GM18505 (cell line): ENCODE measurements at regions not wholly inside any gene's neighbourhood (a gene's known extent, or its start where the extent isn't known, plus 50 kb on each side); places are given as distances from the start of the nearest gene placed in this dataset.
"Not testable (repeated sequence)": the region's sequence is repeated elsewhere in the genome, so short reads cannot be mapped to it uniquely, and the experiment has no call there.

ENCODE experiments used
- ATAC-seq: cut with Tn5 transposase; IDR thresholded peaks from one replicate; pipeline ENCODE4 v1.9.1; 2021; ENCODE audit not compliant: unreplicated experiment
- POLR2A ChIP-seq: IDR thresholded peaks from 4 replicates; pipeline ENCODE4 v1.6.1; 2011; ENCODE audit warnings: borderline replicate concordance; ENCODE audit not compliant: insufficient read depth, insufficient read length; ENCODE audit errors: extremely low read depth

- not testable (repeated sequence) for ATAC-seq
These were observed 52.5 kb downstream of the KIAA0408 start for GRCh38 chr6:127406722-127407121.

- TF ChIP-seq POLR2A = no peak
- ATAC-seq = no peak
These were observed 53.1 kb downstream of the KIAA0408 start for GRCh38 chr6:127406122-127406521.

- ATAC-seq = no peak
- no peak for TF ChIP-seq POLR2A
These were observed 54.5 kb downstream of the KIAA0408 start for GRCh38 chr6:127404594-127405178.

DNA sequence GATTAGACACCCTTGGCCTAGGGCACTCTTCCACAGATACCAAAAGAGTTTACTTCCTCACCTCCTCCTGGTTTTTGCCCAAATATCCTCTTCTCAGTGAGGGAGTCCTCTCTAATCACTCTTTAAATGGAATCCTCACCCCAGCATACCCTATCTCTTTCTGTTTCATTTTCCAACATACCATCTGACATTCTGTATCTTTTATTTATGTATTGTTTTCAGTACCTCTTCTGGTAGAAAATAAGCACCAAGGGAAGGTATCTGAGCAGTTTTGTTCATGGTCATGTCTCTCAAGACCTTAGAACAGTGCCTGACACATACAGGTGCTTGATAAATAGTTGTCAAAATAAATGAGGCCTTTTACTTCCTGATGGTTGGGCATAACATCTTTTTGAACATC, 55.1 kb downstream of the KIAA0408 start:
- peak; percentile 58 for ATAC-seq
- TF ChIP-seq POLR2A = no peak

GRCh38 chr6:127403636-127404035, 55.6 kb downstream of the KIAA0408 start:
- ATAC-seq = peak; percentile 96
- TF ChIP-seq POLR2A = peak; percentile 14

GRCh38 chr6:127402890-127403617, 56.1 kb downstream of the KIAA0408 start:
- TF ChIP-seq POLR2A = no peak
- ATAC-seq = peak; percentile 25

- no peak for ATAC-seq
These were observed 54.6 kb upstream of the ECHDC1 start for GRCh38 chr6:127397729-127398630.

DNA sequence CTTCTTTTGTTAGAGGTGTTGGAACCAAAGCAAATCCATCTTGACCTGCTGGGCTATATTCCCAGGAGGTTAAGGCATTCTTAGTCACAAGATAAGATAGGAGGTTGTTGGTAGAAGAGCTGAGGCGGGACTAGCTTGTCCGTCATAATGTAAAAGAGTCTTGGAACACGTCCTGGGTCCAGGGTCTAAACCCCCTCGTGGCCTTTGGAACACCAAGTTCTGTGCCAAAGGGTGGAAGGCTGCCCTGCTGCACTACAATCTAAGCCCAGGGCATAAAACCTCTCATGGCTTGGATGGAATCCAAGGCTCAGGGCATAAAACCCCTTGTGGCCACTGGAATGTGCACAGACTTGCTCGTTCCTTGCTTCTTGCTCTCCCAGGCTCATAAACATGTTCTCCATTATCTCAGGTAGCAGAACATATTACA, 53.8 kb upstream of the ECHDC1 start:
- ATAC-seq = not testable (repeated sequence)

More at GRCh38 chr6:127397729-127398630, 54.6 kb upstream of the ECHDC1 start:
- no peak for TF ChIP-seq POLR2A
